HG03432 (cell line): ENCODE measurements at regions not wholly inside any gene's neighbourhood (a gene's known extent, or its start where the extent isn't known, plus 50 kb on each side); places are given as distances from the start of the nearest gene placed in this dataset.

Experiments
- ATAC-seq: cut with Tn5 transposase; IDR thresholded peaks from one replicate; pipeline ENCODE4 v1.9.1; 2021; ENCODE audit warnings: mild to moderate bottlenecking, moderate library complexity; ENCODE audit not compliant: unreplicated experiment

DNA sequence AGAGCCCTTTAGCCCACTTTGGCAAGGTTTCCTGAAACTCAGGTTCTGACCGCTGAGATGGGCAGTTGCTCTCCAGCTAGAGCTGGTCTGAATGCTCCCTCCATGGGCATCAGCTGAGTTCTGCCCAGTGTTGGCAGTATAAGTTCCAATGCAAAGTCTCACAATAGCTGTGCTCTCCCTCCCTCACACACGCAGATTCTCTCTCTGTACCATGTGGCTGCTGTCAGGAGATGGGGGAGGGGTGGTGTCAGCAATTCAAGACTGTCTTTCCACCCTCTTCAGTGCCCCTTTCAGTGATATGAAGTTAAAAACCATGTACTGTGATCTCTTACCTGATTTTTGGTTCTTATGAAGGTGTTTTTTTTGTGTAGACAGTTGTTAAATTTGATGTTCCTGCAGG is 164.3 kb upstream of the PLEKHA5 start:
- no peak for ATAC-seq

DNA sequence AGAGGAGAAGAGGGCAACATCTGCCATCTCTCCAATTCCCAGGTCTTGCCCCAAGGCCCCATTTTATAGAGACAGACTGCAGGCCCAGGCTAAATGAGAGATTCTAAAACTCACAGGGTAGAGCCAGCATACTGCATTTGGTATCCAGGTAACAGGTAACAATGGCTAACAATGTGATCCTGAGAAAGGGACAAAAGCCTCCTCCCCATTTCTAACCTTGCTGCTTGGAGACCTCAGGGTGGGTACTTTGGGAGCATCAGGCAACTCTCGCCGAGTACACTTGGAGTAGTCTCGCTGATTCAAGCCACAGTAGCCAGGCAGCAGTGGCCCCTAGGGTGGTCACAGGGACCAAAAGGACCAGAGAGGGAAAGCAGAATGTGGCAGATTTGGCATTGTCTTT is 162.6 kb upstream of the PLEKHA5 start:
- ATAC-seq, result no peak

DNA sequence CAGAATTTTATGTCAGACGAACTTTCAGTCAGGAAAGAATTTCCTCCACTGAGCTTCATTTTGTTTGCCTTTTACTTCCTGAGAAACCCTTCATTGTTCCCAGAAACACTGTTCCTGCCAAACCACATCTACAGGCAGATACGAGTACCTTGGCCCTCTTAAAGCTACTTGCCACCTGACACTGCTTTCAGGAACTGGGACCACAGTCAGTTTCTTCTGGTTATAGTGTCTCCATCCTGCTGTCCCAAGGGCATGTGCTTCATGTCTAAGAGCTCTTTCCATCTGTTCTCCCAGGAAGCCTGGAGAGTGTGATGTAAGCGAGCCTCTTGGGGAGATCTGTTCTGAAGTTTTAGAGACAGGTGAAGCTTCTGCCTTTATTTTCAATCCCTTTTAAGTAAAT is 161.7 kb upstream of the PLEKHA5 start:
- no peak for ATAC-seq

DNA sequence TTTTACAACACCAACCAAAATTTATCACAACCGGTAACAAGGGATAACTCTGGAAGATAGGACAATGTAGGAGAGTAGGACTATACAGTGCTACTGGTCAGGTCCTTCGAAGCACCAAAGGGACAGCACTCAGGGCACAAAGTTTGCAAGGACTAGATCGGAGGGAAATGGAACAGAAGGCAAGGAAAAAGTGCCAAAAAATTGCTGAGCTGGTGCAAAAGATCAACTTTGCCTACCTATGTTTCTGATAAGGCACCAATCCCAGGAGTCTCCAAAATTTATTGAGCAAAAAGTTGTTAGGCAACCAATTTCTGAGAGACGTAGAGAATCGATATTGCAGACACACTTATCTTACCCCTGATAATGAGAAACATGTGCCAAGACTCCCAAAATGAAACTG is 160.0 kb upstream of the PLEKHA5 start:
- ATAC-seq, result no peak

DNA sequence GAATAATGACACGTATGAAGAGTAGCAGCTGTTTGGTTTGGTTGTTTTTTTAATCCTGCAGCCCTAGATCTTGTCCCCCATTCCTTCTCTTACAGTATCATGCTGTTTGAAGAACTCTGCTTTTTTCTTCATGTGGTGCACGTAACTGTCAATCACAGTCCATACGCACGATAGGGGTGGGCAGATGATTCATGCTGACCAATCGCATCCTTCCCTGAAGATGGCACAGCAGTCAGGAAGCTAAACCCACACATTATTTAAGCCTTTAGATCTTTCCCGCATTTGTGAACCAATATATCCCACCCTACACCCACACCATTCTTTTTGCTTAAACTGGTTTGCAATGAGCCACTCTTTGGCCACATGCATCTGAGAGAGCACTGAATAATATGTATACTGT is 158.9 kb upstream of the PLEKHA5 start:
- ATAC-seq, result no peak

DNA sequence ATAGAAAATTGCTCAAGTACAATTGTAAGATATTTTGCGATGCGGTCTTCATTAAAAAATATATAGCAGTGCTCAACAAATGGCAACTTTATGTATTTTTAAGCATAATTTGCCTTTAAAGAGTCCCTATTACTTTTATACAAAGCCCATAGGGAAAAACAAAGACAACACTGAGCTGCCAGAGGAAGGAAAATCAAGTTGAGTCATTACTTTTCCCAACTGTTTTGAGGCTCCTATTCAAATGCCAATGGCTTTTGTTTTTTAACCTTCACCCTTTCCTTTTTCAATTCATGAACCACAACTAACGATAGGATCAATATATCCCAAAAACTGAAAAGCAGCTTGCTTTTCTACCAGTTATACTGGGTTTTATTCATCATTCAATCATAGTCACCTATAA is 157.6 kb upstream of the PLEKHA5 start:
- ATAC-seq, result no peak

DNA sequence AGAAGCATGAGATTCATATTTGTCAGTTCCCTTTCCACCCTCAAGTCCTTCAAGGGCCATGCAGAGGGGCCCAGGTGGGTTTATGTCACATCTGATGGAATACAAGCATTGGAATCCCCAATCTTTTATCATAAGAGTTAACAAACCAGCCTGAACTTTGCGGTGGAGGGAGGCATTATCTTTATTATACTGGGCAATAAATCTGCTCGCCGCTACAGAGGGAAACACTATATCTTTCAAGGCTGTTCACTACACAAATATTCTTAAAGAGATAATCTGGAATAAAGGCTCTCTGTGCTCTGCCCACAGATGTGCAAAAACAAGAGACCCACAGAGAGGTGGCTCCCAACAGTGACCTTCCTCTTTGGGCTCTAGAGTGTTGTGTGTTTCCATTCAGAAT is 153.6 kb upstream of the PLEKHA5 start:
- ATAC-seq, result no peak

DNA sequence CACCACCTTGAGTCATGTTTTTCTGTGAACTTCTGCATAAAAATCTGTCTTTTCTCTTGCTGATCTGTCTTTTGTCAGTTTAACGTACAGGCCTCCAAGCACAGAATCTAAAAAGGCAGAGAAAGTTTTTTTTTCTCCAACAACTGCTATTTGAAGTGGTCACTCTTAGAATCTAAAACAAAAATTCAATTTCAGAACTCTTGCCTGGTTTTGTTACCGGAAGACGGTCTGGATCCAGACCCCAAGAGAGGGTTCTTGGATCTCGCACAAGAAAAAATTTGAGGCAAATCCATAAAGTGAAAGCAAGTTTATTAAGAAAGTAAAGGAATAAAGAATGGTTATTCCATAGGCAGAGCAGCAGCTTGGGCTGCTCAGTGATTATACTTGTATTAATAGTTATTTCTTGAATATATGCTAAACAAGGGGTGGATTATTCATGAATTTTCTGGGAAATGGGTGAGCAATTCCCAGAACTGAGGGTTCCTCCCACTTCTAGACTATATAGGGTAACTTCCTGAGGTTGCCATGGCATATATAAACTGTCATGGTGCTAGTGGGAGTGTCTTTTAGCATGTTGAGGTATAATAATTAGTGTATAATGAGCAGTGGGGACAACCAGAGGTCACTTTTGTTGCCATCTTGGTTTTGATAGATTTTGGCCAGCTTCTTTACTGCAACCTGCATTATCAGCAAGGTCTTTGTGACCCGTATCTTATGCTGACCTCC is 150.0 kb upstream of the PLEKHA5 start:
- no peak for ATAC-seq

DNA sequence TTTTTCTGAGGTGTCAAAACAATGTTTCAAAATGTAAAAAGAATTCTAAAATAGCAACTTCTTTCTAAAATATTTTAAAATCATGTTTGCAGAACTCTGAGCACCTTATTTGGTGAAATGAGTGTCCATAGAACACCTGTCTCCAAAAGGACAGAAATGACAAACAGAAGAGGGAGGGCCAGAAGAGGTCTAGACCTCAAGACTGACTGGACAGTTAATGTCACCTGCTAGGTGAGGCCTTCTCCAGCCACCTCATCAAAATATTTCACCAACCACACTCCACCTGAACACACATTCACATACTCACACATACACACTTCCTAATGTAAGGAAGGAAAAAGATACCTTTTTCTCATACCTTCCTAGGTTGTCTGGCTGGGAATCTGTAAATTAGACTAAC is 147.8 kb upstream of the PLEKHA5 start:
- ATAC-seq, result no peak

DNA sequence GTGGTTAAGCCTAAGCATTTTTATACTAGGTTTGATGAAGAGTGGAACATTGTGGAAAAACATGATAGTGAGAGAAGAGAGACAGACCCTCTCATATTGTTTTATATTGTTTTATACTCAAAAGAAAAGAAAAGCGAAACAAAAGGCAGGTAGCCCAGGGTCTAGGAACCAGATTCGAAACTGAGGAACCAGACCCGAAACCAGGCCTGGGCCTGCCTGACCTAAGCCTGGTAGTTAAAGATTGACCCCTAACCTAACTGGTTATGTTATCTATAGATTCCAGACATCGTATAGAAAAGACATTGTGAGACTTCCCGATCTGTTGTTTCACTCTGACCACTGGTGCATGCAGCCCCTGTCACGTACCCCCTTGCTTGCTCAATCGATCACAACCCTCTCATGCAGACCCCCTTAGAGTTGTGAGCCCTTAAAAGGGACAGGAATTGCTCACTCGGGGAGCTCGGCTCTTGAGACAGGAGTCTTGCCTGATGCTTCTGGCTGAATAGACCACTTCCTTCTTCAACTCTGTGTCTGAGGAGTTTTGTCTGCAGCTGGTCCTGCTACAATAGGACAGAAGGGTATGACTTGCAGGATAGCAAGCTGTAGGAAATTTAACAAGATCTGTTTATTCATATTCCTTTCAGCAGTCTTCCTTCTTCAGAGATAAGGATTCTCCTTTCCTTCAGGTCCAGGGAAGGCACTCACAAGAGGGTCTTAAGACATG is 147.1 kb upstream of the PLEKHA5 start:
- ATAC-seq, result peak; percentile 70

DNA sequence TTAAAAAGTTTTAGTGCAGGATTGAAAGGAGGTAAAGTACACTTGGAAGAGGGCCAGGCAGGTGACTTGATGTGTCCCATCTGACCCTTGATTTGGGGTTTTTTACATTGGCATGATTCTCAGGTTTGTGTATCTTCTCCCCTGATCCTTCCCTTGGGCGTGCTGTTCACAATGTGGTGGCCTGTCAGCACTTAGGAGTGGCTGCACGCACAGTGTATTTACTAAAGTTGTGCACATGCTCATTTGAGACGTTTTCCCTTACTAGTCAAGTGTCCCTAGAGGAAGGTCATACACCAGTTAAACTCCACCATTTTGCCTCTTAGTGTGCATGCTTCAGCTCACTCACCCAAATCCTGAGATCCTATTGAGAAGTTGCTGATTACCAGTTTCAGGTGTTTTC is 145.7 kb upstream of the PLEKHA5 start:
- ATAC-seq, result no peak

DNA sequence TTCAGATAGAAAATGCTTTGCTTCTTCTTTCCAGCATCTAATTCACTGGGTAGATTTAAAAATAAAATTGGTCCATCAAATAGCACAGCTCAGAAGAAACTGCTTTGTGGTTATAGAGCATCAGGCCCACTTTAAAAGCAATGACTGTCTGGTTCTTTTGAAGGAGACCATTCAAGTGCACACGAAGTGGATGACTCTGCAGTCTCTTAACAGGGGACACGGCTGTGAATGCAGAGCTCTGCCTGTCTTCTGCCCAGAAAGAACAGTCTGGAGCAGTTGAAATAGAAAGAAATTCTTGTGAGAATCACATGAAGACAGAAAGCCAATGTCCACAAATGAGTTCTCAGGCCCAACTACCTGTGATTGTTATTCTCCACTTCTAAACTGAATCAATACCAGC is 138.7 kb upstream of the PLEKHA5 start:
- no peak for ATAC-seq

DNA sequence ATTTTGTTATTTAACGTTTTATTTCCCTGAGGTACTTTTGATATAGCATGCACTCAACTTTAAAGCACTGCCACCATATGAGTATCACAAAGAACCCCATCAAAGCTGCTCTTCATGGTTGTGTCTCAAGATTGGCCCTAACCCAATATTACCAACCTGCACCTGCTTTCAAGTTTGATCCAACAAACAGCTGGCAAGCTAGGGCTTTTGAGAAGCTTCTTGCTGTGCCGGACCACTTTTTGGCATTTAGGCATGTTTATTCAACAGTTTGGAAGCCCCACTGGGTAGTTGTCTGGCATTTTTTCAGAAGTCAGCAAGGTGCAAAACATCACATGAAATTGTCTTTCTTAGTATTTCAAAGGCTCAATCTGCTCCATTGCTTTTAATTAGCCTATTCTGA is 137.2 kb upstream of the PLEKHA5 start:
- no peak for ATAC-seq

DNA sequence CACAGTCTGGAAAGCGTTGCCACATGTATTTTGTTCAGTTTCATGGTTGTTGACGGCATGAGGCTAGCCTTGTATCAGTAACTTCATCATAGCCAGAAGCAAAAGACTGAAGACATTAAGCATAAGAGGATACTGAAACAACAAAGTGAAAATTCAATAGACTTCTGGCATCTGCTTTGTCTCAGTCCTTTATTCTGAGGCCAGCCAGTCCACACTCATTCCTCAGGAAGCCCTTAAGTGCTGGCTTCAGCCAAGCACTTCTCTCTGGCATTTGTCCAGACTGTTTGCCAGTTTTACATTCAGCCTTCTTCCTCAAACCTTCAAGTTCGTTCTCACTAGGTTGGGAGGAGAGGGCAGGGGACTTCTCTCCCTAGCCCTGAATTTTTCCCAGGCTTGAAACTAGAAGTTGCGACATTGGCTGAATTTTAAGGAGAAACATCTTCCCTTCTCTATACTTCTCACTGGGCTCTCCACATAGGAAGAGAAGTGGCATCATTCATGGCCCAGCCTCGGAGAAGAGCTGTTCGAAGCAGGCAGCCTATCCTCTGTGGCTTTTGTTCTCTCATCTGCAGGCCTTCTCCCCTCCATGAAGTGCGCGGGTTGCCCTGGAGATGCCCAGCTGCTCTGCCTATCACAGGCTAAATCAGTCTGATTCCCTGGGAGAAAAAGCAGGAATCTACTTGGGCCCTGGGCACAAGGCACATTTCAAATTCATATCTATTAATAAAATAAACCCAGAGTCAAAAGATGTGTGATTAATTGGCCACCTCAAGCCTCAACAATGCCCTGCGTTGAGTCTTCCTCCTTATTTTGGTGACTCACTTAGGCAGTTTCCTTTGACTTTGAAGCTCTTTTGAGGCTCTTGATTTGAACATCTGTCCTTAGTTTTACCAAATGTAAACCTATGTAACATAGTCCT is 130.9 kb upstream of the PLEKHA5 start:
- no peak for ATAC-seq

DNA sequence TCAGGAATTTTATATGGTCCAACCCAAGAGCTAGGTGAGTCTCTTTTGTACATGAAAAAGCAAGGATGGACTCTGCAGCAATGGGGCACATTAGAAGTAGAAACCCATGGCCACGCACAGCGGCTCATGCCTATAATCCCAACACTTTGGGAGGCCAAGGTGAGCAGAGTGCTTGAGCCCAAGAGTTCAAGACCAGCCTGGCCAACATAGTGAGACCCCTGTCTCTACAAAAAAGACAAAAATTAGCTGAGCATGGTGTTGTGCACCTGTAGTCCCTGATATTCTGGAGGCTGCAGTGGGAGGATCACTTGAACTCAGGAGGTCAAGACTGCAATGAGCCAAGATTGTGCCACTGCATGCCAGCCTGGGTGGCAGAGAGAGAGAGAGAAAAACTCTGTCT is 128.7 kb upstream of the PLEKHA5 start:
- ATAC-seq, result no peak

DNA sequence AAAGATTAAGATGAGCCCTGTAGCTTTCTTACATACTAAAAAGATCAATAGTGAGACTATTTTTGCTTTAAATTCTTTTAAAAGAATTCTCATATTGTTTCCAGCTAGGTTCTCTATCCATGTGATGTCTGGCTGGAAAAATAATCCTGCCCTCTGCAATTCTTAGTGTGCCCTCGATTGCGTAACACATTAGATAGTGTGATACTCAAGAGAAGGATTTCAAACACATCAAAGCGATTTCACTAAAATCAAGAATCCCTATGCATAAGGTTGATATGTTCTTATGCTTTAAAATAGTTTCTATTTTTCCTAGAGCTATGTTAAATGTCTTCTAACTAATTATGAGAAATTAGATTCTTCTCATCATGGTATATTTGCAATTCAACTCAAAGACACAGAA is 127.3 kb upstream of the PLEKHA5 start:
- ATAC-seq, result no peak

DNA sequence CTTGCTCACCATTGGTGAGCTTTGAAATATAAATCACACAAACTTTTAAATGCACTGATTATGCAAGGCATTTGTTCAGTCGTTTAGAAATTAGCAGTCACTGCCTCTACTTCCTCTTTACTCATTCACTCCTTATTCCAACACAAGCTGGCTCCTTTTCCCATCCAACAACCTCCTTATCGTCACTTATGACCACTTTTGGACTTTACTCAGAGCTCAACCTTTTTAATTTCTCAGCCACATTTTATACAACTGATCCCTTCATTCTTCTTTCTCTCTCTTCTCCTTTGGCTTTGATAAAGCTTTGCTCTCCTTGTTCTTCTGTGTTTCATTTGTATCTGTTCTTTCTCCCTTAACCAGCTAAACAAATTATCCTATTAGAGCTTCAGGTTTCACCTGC is 126.4 kb upstream of the PLEKHA5 start:
- no peak for ATAC-seq

DNA sequence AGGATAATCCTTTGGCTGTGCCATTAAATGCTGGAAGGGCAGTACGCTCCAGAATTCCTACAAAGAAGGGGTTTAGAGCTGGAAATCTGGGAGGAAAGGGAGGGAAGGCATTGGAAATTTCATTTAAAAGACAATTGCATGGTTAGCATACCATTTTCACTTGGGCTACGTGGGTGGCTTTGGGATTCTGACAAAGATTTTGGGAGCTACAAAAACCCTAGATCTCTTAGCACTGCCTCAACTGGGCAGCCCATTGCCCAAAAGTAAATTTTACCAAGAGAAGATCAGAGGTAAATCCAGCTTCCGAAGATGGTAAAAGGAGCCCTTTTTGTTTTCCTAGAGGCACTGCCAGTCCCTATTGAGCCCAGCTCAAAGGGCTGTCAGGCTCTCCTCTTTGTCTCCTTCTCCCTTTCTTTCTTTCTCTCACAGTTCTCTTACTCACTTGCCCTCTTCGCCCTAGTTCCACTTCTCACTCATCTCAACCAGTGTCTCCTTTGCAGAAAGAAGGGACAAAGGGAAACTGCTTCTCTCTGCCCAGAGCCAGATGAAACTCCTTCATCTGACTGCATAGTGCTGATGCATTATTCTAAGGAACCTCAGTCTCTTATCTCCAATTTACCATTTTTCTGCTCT is 125.4 kb upstream of the PLEKHA5 start:
- no peak for ATAC-seq

DNA sequence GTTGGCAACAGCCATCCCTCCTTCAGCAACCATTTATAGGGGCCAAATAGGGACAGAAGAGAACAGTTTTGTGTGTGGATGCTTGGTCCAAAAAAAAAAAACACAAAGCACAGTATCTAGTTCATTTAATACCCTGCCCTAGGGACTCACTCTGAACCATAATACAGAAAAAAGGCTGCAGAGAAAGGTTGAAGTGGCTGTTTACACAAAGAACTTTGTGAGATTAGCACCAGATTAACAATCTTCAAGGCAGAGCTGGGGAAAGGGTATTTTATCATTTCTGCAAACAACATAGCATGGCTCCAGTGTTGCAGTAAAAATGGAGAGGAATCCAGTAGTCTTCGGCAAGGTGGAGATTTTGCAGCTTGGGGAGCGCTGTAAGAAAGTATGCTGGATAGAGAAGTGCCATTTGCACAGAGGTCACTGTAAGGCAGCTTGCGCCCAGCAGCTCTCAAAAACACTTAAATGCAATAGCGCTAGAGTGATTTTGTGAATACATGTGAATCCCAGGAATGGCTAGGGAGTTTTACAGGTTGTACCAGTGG is 124.2 kb upstream of the PLEKHA5 start:
- no peak for ATAC-seq

DNA sequence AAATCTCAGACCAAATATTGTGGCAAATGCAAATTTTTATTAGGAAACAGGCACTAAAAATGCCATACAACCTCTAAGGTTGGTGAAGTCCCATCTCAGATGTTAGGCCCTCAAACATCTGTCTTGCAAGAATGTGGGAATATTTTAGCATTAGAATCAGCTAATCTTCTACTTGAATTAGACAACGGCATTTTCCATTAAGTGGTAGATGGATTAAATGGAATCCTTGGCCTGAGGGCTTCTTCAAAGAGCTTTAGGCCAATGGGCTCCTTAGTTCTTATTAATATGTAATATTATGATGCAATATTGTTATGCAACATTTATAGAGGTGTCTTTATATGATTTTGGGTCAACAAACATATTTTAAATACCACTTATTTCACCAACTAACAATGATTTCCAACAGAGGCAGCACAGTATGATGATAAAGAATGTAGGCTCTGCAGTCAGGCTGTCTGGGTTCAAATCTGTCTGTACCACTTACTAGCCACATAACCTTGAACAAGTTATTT is 122.9 kb upstream of the PLEKHA5 start:
- no peak for ATAC-seq

DNA sequence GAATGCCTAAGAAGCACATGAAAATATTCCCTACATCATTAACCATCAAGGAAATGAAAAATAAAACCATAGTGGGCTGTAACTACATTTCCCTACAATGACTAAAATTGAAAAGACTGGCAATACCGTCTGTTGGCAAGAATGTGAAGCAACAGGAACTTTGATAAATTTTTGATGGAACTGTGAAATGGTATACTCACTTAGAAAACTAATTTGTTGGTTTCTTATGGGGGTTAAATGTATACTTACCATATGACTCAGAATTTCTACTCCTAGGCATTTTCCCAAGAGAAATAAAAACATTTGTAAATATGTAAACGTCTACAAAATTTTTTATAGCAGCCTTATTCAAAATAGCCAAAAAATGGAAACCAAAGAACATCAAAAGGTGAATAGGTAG is 121.4 kb upstream of the PLEKHA5 start:
- no peak for ATAC-seq
